SU-DHL-6 (cell line): ENCODE measurements at regions not wholly inside any gene's neighbourhood (a gene's known extent, or its start where the extent isn't known, plus 50 kb on each side); places are given as distances from the start of the nearest gene placed in this dataset.
"Not testable (repeated sequence)": the region's sequence is repeated elsewhere in the genome, so short reads cannot be mapped to it uniquely, and the experiment has no call there.

Experiments used
- H2AFZ ChIP-seq: fragments of 200-600 bp; sonication (generic); 2 replicates; pipeline ENCODE4 v1.6.1; 2014; ENCODE audit warnings: low read depth, mild to moderate bottlenecking, moderate library complexity, mixed read lengths, antibody characterized with exemption, low read length; ENCODE audit not compliant: severe bottlenecking
- H3F3A ChIP-seq: fragments of 200-600 bp; shearing (Covaris generic); 2 replicates; pipeline ENCODE4 v1.6.0; 2016; ENCODE audit warnings: antibody characterized with exemption, mild to moderate bottlenecking; ENCODE audit not compliant: insufficient read depth
- H3K27ac ChIP-seq: fragments of 200-600 bp; sonication (generic); 2 replicates; pipeline ENCODE4 v1.5.1; 2016; ENCODE audit warnings: low read depth, mild to moderate bottlenecking, low read length, moderate library complexity, mixed read lengths
- H3K27me3 ChIP-seq: fragments of 200-600 bp; sonication (generic), shearing (Covaris generic); 2 replicates; pipeline ENCODE4 v1.6.0; 2014; ENCODE audit warnings: mild to moderate bottlenecking, low read length
- H3K36me3 ChIP-seq: fragments of 200-600 bp; sonication (generic); 2 replicates; pipeline ENCODE4 v1.6.1; 2014; ENCODE audit warnings: mild to moderate bottlenecking, low read length, mixed read lengths
- H3K4me2 ChIP-seq: fragments of 300-600, 200-600 bp; shearing (Covaris generic), sonication (generic); 2 replicates; pipeline ENCODE4 v1.6.0; 2014; ENCODE audit warnings: low read length, low read depth, mild to moderate bottlenecking; ENCODE audit not compliant: poor library complexity, severe bottlenecking
- H3K4me3 ChIP-seq: fragments of 200-600 bp; sonication (generic); 2 replicates; pipeline ENCODE4 v1.5.1; 2014; ENCODE audit warnings: antibody characterized with exemption, low read length, mild to moderate bottlenecking, mixed read lengths; ENCODE audit not compliant: insufficient read depth, poor library complexity, severe bottlenecking
- H3K79me2 ChIP-seq: fragments of 200-600 bp; sonication (generic); 2 replicates; pipeline ENCODE4 v1.6.1; 2014; ENCODE audit warnings: mild to moderate bottlenecking, low read length, moderate library complexity; ENCODE audit not compliant: insufficient read depth
- H3K9ac ChIP-seq: fragments of 200-600 bp; sonication (generic); 2 replicates; pipeline ENCODE4 v1.7.0; 2014; ENCODE audit warnings: mild to moderate bottlenecking, low read length
- H3K9me2 ChIP-seq: fragments of 200-600 bp; sonication (generic); replicated peaks from 2 replicates; pipeline ENCODE4 v1.6.1; 2014; ENCODE audit warnings: low read length; ENCODE audit not compliant: insufficient read depth
- H3K9me3 ChIP-seq: fragments of 200-600 bp; sonication (generic); 2 replicates; pipeline ENCODE4 v1.6.1; 2014; ENCODE audit warnings: low read length, mixed read lengths; ENCODE audit not compliant: insufficient read depth
- H4K20me1 ChIP-seq: fragments of 200-600 bp; sonication (generic); 2 replicates; pipeline ENCODE4 v1.6.1; 2014; ENCODE audit warnings: low read depth, mild to moderate bottlenecking, antibody characterized with exemption, low read length, moderate library complexity, mixed read lengths
- CTCF ChIP-seq: fragments of 200-600 bp; sonication (generic); IDR thresholded peaks from one replicate; pipeline ENCODE4 v1.5.1; 2017; ENCODE audit warnings: antibody characterized with exemption, mild to moderate bottlenecking, low read length, moderate library complexity; ENCODE audit not compliant: insufficient read depth, poor library complexity, severe bottlenecking
- EZH2phosphoT487 ChIP-seq: fragments of 200-600 bp; sonication (generic), shearing (Covaris generic); conservative IDR thresholded peaks from 2 replicates; pipeline ENCODE4 v1.6.1; 2018; ENCODE audit warnings: mild to moderate bottlenecking, antibody characterized with exemption, low read length, moderate library complexity, mixed read lengths

- not testable (repeated sequence) for H3K9me2 ChIP-seq
Measured at GRCh38 chr7:97234494-97234893, 117.0 kb downstream of the SDHAF3 start.

GRCh38 chr7:97246317-97246716, 128.8 kb downstream of the SDHAF3 start:
- H2AFZ ChIP-seq, result no peak overlapping the region
- no peak for TF ChIP-seq CTCF
- TF ChIP-seq EZH2phosphoT487, result no peak
- H3K9me2 ChIP-seq, result no peaks in the 10 kb centered on the region
- H3F3A ChIP-seq, result no peaks in the 10 kb centered on the region
- H3K79me2 ChIP-seq, result no peaks in the 10 kb centered on the region
- no peak overlapping the region for H3K27ac ChIP-seq
- no peak overlapping the region for H3K4me3 ChIP-seq
- H3K36me3 ChIP-seq, result no peaks in the 10 kb centered on the region; the same call in 1 of the 2 replicates
- no peaks in the 10 kb centered on the region for H4K20me1 ChIP-seq
- H3K9ac ChIP-seq, result no peak overlapping the region
- H3K4me2 ChIP-seq, result no peak overlapping the region
- H3K27me3 ChIP-seq, result no peaks in the 10 kb centered on the region
- peaks cover 9% of the 10 kb centered on the region; the same call in 1 of the 2 replicates for H3K9me3 ChIP-seq

More at GRCh38 chr7:97234494-97234893, 117.0 kb downstream of the SDHAF3 start:
- H3K79me2 ChIP-seq, H4K20me1 ChIP-seq, H2AFZ ChIP-seq, H3K27ac ChIP-seq, H3K4me2 ChIP-seq, H3K9ac ChIP-seq, H3K36me3 ChIP-seq, H3K9me3 ChIP-seq, H3F3A ChIP-seq, H3K27me3 ChIP-seq, H3K4me3 ChIP-seq: not testable (repeated sequence)

- H3K4me3 ChIP-seq, H2AFZ ChIP-seq: not testable (repeated sequence)
Measured at GRCh38 chr7:97258187-97258586, 140.7 kb downstream of the SDHAF3 start.

GRCh38 chr7:97269741-97270140, 152.2 kb downstream of the SDHAF3 start:
- no peaks in the 10 kb centered on the region for H3K79me2 ChIP-seq
- H3K9me3 ChIP-seq, result no peaks in the 10 kb centered on the region
- H3K4me3 ChIP-seq, result no peak overlapping the region
- no peak overlapping the region for H2AFZ ChIP-seq
- no peak overlapping the region for H3K9ac ChIP-seq
- H3K4me2 ChIP-seq, result no peak overlapping the region
- no peaks in the 10 kb centered on the region for H3F3A ChIP-seq
- H3K9me2 ChIP-seq, result no peaks in the 10 kb centered on the region
- no peaks in the 10 kb centered on the region for H3K27me3 ChIP-seq
- no peaks in the 10 kb centered on the region for H3K36me3 ChIP-seq
- no peaks in the 10 kb centered on the region for H4K20me1 ChIP-seq
- no peak overlapping the region for H3K27ac ChIP-seq
- no peak for TF ChIP-seq EZH2phosphoT487
- TF ChIP-seq CTCF, result no peak

More at GRCh38 chr7:97258187-97258586, 140.7 kb downstream of the SDHAF3 start:
- H3F3A ChIP-seq, H3K27me3 ChIP-seq, H3K4me2 ChIP-seq, H3K36me3 ChIP-seq, H3K9me2 ChIP-seq, H3K79me2 ChIP-seq, H3K9ac ChIP-seq, H3K9me3 ChIP-seq, H4K20me1 ChIP-seq, H3K27ac ChIP-seq: not testable (repeated sequence)
